UCSD-AML1 (cell line): ENCODE measurements at regions not wholly inside any gene's neighbourhood (a gene's known extent, or its start where the extent isn't known, plus 50 kb on each side); places are given as distances from the start of the nearest gene placed in this dataset.

Source experiments
- DNase-seq: peaks from one replicate; lab custom pipeline; 2025; ENCODE audit not compliant: unreplicated experiment; lab: John Stamatoyannopoulos, UW

DNA sequence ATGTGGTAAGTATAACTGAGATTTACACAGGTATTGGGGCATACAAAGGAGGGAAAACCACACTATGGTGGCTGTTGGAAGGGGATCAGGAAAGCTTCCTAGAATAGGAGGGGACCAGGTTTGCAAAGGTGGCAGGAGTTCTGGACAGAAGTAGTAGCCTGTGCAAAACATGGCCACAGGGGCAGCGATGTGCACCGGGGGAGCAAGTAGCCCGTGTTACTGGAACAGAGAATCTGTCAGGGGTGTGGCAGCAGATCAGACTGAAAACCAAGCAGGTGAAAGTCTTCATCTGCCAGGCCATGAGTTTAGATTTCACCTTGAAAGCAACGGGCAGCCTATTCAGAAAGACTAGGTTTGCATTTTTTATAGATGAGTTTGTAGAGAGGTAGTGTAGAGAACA lies 182.3 kb upstream of the LPP start:
- no peak for DNase-seq

GRCh38 chr3:187972454-187972853 lies 181.5 kb upstream of the LPP start:
- DNase-seq, result no peak

DNA sequence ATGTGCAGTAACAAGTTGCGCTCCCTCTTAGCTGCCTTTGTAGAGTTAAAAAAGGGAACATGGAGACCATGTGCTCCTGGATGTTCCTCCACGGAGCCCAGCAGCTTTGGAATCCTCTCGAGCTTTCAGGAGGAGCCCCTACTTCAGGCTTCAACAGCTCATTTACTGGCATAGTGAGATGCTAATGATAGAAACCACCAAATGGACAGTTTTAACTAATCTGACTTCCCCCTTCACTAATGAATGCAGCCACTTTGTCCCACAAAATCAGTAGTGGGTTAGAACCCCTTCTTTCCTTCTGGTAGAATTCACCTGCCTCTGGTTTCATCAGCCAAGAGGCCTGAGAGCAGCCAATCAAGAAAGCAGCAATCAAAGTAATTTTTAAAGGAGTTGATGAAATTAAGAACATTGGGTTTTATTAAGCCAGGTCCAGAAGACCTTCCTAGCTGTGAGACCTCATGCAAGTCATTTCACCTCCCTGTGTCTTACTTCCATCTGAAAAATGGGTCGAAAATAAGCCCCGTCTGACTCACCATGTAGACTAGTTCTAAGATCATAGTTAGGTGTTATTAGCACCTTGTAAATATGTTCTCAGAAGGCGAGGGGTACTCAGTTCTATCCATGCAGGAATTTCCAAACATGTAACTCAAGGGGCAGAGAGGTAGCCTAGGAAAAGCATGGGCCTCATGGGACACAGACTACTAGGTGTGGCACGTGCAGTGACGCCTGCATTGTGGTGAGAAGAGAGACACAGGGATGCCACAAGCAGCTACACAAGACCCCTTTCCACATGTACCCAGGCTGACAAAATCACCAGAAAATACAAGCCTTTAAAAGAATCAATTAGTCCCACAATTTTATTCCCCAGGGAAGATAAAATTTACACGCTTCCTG lies 179.7 kb upstream of the LPP start:
- no peak for DNase-seq

GRCh38 chr3:187974871-187975271 lies 179.1 kb upstream of the LPP start:
- no peak for DNase-seq

DNA sequence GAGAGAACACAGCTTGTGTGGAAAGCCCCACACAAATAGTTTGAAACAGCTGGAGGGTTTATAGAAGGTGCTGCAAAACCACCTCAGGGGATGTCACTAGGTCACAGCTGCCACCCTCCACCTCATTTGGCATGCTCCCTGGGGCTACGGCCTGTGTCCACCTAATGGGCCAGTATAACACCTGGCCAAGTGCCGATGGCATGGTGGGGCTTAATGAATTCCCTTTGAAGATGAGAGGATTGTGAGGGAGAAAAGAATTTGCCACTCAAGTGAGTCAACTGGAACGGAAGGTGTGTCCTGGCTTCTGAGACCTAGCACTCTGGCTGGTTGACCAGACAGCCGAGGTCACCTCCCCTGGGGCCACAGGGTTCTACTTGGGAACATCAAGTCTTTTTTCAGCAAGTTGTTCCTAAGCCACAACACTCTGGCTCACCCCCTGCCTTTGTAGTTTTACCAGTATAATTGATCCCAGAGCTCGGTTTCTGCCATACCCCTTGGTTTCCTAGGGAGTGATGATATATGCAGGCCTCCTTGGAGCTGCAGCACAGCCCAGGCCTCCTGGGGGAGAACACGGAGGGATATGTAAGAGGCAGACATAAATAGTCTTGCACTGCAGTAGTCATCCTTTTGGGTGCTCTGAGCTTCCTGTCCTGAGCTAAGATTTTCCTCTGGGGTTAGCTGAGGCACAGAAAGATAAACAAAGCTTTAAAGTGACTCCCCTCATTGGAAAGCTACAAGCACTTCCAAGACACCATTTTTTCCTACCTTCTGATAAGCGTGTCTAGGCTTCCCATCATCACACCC lies 178.2 kb upstream of the LPP start:
- DNase-seq, result no peak

- DNase-seq, result no peak
Observed at GRCh38 chr3:187976365-187976900, 177.5 kb upstream of the LPP start.

- DNase-seq, result no peak
Observed at GRCh38 chr3:187977659-187978058, 176.3 kb upstream of the LPP start.

DNA sequence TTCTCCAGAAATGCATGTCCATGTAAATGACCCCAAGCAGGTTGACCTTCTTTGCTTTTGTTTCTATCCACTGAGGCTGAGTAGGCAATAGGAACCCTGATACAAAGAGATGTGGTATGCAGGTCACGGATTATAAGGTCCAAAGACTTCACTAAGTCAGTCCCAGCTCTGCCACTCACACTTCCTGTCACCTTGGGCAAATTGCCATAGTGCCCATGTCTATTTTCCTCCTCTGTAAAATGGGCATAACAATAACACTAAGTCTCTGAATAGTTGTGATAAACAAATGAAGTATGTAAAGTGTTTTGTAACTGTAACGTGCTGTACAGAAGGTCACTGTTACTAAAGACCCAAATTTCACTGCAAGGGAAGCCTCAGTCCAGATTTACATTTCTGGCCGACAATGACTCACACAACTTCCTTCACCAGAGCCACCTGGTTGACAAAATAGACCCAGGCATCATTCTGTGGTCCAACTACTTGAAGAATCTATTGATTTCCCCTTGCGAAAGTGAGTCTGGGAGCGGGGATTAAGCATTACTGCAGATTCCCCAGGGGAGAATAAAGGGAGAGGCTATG lies 175.4 kb upstream of the LPP start:
- no peak for DNase-seq

- no peak for DNase-seq
Observed at GRCh38 chr3:187979564-187979963, 174.4 kb upstream of the LPP start.

DNA sequence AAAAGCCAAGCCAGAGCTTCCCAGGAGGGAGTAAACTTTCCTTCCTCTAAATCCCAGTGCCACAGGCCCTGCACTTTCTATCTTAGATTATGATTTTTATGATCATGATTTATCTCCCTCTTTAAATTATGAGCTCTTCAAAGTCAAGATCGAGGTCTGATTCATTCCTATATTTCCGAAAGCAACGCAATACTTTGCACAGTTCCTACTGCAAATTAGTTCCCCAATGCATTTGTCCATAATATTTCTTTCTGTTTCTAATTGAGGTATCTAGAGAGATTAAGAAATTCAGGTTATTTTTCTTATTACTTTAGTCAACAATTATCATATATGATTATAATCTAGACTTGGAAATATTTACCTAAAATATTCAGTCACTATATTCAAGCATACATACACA lies 173.1 kb upstream of the LPP start:
- no peak for DNase-seq

- DNase-seq, result no peak
Observed at GRCh38 chr3:187982142-187982541, 171.8 kb upstream of the LPP start.

DNA sequence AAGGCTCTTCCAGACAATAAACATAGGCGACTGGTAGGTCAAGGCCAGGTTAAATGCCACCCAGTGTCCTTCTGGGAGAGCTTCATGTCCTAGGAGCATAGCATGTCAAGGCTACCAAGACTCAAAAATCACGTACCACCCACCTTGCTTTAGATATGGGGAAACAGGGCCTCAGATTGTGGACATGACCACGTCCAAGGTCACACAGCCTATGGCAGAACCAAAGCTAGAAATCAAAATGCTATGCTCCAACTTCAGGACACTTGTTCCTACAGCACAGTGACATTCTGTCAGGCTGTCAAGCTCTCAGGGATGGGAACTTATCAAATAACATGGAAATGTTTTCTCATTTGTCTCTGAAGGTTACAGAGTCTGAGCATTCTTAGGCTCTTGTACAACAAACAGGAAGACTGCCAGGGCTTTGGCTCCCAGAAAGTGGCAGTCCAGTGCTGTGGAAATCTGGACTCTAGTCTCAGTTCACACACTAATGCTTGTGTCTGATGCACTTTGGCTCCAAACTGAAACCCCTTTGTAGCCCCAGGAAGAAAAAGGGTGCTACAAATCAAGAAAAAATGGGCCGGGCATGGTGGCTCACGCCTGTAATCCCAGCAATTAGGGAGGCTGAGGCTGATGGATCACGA lies 170.4 kb upstream of the LPP start:
- no peak for DNase-seq

- no peak for DNase-seq
Observed at GRCh38 chr3:187985647-187986046, 168.3 kb upstream of the LPP start.

DNA sequence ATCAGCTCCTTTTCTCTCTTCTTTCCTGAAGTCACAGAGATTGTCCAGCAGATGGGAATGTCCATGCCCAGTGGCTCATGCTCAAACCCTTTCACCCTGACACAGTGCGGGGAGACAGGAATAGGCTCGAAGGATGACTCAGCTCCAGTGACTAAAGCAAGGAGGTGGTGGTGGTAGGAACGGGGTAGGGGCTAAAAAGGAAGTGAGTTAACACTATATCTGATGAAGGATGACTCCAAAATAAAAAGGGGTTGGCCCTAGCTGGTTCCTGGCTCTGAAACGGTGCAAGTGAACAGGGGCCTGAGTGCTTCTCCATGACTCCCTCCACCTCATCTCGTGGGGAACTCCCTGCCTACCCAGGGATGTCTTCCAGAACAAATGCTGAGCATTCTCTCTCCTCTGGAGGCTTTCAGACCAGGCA lies 167.4 kb upstream of the LPP start:
- DNase-seq, result peak; percentile 71

DNA sequence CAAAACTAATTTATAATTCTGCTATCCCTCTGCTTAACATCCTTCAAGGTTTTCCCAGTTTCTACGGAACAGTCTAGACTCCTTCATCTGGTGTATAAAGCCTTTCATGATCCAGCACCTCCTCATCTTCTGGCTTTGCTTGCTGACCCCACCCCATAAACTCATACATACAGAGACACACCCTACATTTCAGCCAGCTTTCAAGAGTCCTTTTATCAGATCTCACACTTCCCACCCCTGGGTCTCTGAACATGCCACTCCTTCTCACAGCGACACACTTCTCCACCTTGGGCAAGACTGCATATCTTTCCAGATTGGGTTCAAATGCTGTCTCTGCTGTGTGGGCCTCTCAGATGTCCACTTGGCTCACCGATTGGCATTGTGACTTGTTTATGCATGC lies 166.8 kb upstream of the LPP start:
- no peak for DNase-seq

GRCh38 chr3:187987924-187988323 lies 166.0 kb upstream of the LPP start:
- DNase-seq, result no peak

GRCh38 chr3:187989575-187990153 lies 164.3 kb upstream of the LPP start:
- no peak for DNase-seq

DNA sequence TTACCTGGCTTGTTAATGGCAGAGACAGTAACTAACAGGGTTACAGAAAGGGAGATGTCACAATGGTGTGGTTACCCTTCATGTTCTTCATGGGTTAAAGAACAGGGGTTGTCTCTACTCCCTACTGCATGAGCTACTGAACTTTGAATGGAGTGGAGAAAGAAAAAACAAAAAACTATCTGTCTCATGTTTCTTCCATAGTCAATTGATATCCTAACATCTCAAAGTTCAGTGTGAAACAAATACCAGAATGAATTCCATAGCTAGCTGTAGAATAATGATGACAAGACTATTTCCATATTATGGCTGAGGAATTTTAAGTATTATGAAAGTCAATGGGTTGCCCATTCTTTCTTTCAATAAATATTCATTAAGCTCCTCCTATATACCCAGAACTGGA lies 161.3 kb upstream of the LPP start:
- no peak for DNase-seq

DNA sequence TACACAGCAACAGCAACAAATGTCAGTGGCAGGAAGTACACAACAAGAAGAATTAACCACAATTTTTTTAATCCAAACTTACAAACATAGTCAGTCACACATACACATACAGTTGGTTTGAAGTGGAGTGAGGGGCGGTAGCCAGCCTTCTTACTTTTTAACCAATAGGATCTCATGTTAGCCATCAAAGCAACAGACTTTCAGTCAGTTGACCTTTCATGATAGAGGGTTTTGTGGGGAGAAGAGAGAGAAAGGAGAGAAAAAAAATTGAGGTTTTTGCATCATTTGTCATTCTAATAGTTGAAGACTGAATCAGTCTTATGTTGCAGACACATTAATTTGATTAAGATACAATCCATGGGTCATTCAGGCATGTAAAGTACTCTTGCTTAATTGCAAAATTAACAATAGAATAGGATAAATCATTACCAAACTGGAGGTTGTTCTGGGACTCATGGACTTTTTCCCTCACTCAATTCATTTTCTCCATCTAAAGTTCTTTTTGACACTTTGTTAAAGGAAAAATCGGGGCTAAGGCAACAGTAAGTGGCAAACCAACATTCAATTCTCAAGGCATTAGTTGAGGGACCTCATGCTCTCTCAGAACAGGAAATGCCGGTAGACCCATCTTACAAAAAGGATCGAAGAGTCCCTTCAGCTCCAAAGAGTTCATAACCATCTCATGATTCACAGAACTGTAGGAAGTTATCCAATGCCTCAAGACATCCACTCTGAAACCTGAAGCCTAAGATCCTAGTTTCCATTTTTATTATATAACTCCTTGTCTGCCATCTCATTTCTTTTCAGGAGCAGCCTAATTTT lies 159.5 kb upstream of the LPP start:
- DNase-seq, result no peak

- DNase-seq, result no peak
Observed at GRCh38 chr3:187995043-187995400, 158.9 kb upstream of the LPP start.
